Testis (tissue), 2 donors: ENCODE measurements at regions not wholly inside any gene's neighbourhood (a gene's known extent, or its start where the extent isn't known, plus 50 kb on each side); places are given as distances from the start of the nearest gene placed in this dataset.
"Not testable (repeated sequence)": the region's sequence is repeated elsewhere in the genome, so short reads cannot be mapped to it uniquely, and the experiment has no call there.

Source experiments
- DNase-seq: peaks from one replicate; pipeline ENCODE4 v3.0.0-alpha.2; 2019
- H3K27ac ChIP-seq, 2 donors: fragments of 200-600 bp; sonication (generic); one replicate each; pipeline ENCODE4 v1.5.1; 2019
- H3K27me3 ChIP-seq: fragments of 200-600 bp; sonication (generic); one replicate; pipeline ENCODE4 v1.5.1; 2019
- H3K36me3 ChIP-seq: fragments of 200-600 bp; sonication (generic); one replicate; pipeline ENCODE4 v1.5.1; 2017; ENCODE audit warnings: low read depth; ENCODE audit errors: missing control alignments
- H3K4me1 ChIP-seq: fragments of 200-600 bp; sonication (generic); one replicate; pipeline ENCODE4 v1.5.1; 2019
- H3K4me3 ChIP-seq, 2 donors: fragments of 200-600 bp; sonication (generic); one replicate each; pipeline ENCODE4 v1.5.1; 2017 to 2019
- H3K9me3 ChIP-seq: fragments of 200-600 bp; sonication (generic); one replicate; pipeline ENCODE4 v1.5.1; 2017
- POLR2A ChIP-seq: fragments of 450-650 bp; IDR thresholded peaks from one replicate; pipeline ENCODE4 v1.6.1; 2017; ENCODE audit warnings: antibody characterized with exemption, mild to moderate bottlenecking, moderate library complexity
- WGBS, 2 donors: methylation state at CpG; one replicate each; pipeline ENCODE4 v1.1.5; 2018; 5-methylcytosine and 5-hydroxymethylcytosine counted together
- intact Hi-C: fragments of 100-400 bp; cut with DNase I; formaldehyde crosslinking; loops from one replicate; pipeline ENCODE4 v1.15.1; 2023; ENCODE audit warnings: low total_unique reads
- TF ChIP-seq, protein P1 (sequence below), 3 experiments: fragments of 450-650 bp in 2 of 3; fragments of 200-600 bp in 1 of 3; sonication (generic) in 1 of 3; IDR thresholded peaks; one replicate each; pipeline ENCODE4 v1.5.1; 2016 to 2019; ENCODE audit warnings: antibody characterized with exemption in 3 of 3, mild to moderate bottlenecking in 2 of 3, moderate library complexity in 1 of 3

DNA sequence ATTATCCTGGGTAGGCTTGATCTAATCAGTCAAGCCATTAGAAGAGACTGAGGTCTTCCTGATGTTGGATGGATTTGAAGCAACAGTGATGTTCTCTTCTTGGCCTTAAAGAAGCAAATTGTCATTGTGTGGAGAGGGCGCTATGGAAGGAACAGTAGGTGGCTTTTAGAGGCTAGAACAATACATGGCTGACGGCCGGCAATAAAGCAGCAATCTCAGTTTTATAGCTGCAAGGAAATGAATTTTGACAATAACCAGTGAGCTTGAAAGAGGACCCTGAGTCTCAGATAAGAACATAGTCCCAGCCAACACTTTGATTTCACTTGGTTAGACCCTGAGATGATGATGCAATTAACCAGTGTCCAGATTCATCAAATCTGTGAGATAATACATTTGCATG is 302.1 kb downstream of the NSUN3 start:
- Histone ChIP-seq H3K27me3 (no peaks in the 10 kb centered on the region), H3K36me3 (no peaks in the 10 kb centered on the region), H3K4me3 (no peak overlapping the region), H3K4me1 (no peaks in the 10 kb centered on the region), H3K27ac (no peak overlapping the region), H3K9me3 (no peaks in the 10 kb centered on the region)
- 82 to 87% methylated on average over 3 of the region's 3 CpGs for WGBS, 2 donors
- intact Hi-C loops, result no loop called here
- no peak for DNase-seq
- TF ChIP-seq, protein P1, sequence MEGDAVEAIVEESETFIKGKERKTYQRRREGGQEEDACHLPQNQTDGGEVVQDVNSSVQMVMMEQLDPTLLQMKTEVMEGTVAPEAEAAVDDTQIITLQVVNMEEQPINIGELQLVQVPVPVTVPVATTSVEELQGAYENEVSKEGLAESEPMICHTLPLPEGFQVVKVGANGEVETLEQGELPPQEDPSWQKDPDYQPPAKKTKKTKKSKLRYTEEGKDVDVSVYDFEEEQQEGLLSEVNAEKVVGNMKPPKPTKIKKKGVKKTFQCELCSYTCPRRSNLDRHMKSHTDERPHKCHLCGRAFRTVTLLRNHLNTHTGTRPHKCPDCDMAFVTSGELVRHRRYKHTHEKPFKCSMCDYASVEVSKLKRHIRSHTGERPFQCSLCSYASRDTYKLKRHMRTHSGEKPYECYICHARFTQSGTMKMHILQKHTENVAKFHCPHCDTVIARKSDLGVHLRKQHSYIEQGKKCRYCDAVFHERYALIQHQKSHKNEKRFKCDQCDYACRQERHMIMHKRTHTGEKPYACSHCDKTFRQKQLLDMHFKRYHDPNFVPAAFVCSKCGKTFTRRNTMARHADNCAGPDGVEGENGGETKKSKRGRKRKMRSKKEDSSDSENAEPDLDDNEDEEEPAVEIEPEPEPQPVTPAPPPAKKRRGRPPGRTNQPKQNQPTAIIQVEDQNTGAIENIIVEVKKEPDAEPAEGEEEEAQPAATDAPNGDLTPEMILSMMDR (IDR thresholded peaks at IDR 0.05), result no peak
- no peak for TF ChIP-seq POLR2A

DNA sequence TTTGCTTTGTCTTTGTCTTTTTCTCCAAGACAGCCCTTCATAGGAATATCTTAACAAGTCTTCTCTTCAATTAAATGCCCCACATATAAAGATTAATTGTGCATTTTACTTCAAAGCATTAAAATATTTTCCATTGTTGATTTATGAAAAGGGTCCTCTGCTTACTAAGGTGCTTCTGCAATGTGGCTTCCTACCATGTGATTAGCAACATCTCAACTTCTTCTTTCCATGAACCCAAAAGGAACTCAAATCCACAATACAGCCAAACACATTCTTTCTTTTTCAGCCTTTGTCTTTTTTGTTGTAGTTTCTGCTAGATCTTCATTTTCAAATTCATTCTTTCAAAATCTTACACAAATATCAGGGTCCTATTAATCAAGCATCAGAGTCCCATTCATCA is 309.2 kb downstream of the NSUN3 start:
- Histone ChIP-seq H3K36me3 (no peaks in the 10 kb centered on the region), H3K4me1 (no peaks in the 10 kb centered on the region), H3K27ac (no peak overlapping the region), H3K4me3 (no peak overlapping the region), H3K9me3 (no peaks in the 10 kb centered on the region), H3K27me3 (no peaks in the 10 kb centered on the region)
- DNase-seq, result no peak
- intact Hi-C loops, result no loop called here
- no peak for TF ChIP-seq POLR2A
- TF ChIP-seq, protein P1 (IDR thresholded peaks at IDR 0.05), result no peak

DNA sequence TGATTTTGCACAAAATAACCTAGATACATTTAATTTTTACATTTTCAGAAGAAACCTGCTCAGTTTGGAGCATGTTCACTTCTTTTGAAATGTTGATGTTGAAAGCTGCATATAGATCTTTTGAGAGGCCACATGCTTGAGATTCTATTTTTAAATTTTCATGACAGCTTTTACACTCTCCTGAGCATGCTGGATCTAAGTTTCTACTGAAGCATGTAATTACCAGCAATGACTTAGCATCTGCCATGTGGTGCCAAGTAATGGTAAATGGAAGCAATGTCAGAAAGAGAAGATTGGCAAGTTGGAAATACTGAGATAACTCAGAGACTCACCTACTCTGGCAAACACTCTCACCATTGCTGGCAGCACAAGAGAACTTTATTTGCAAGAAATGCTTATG is 310.6 kb downstream of the NSUN3 start:
- Histone ChIP-seq H3K9me3 (no peaks in the 10 kb centered on the region), H3K36me3 (no peaks in the 10 kb centered on the region), H3K27me3 (no peaks in the 10 kb centered on the region), H3K4me3 (no peak overlapping the region), H3K4me1 (no peaks in the 10 kb centered on the region), H3K27ac (no peak overlapping the region)
- no peak for DNase-seq
- intact Hi-C loops, result no loop called here
- TF ChIP-seq POLR2A, result no peak
- TF ChIP-seq, protein P1 (IDR thresholded peaks at IDR 0.05), result no peak

DNA sequence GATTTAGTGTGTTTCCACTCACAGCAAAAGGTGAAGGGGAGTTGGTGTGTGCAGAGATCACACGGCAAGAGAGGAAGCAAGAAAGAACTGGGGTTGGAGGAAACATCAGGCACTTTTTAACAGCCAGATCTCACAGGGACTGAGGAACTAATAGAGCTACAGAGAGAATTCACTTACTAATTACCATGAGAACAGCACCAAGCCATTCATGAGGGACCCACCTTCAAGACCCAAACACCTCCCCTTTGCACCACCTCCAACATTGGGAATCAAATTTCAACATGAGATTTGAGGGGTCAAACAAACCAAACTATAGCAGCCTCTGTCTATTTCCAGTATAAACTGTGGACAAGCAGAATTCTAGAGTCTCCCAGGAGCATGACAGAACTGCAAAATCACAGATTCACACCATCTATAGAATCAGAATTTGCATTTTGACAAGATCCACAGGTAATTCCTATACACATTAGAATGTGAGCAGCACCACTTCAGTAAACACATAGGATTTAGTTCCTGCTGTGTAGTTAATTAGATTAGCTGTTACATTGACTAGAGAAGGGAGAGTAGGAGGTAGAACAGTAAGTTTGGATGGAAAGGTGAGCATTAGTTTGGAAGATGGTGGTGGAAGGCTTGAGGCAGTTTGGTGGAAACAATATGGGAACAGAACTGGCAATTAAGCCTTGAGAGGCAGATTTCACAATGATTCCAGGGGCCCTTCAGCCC is 311.7 kb downstream of the NSUN3 start:
- no peak overlapping the region for H3K4me3 ChIP-seq
- no peak overlapping the region for H3K27ac ChIP-seq
- H3K36me3 ChIP-seq, result no peaks in the 10 kb centered on the region
- H3K9me3 ChIP-seq, result no peaks in the 10 kb centered on the region
- DNase-seq, result no peak
- WGBS, 2 donors, result 56 to 71% methylated on average over 1 of the region's 1 CpG
- TF ChIP-seq POLR2A, result no peak
- TF ChIP-seq, protein P1 (IDR thresholded peaks at IDR 0.05), result no peak
- H3K4me1 ChIP-seq, result no peaks in the 10 kb centered on the region
- intact Hi-C loops, result no loop called here
- H3K27me3 ChIP-seq, result no peaks in the 10 kb centered on the region

DNA sequence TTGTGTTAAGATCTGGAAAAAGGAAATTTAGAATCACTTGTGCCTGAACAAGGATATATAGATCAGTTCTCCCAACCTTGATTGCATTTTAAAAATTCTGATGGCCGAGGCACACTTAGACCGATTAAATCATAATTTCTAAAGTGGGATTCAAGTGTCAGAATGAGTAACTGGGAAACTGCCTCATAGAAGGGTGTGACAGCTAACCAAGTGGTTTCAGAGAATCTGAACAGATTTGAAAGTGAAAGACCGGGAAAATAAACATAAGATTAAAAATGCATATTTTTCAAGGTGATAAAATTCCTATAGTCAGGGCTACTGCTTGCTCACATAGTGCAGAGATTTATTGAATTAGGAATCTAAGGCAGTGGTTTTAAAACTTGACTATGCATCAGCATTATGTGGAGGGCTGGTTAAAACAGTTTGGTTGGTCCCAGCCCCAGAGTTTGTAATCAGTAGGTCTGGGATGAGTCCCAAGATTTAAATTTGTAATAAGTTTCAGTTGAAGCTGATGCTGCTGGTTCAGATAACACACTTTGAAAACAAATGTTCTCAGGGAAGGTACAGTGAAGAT is 314.3 kb downstream of the NSUN3 start:
- H3K4me1 ChIP-seq, DNase-seq, H3K36me3 ChIP-seq, intact Hi-C loops, H3K27me3 ChIP-seq, H3K27ac ChIP-seq, H3K4me3 ChIP-seq, H3K9me3 ChIP-seq: not testable (repeated sequence)
- WGBS, 2 donors, result 86 to 94% methylated on average over 3 of the region's 3 CpGs

DNA sequence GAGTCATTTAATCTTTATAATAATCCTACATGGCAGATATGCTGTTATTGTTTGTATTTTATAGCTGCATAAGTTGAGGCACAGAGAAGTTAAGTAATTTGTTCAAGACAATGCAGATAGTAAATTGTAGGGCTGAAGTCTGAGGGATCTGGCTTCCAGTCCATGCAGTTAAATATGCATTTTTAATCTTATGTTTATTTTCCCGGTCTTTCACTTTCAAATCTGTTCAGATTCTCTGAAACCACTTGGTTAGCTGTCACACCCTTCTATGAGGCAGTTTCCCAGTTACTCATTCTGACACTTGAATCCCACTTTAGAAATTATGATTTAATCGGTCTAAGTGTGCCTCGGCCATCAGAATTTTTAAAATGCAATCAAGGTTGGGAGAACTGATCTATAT is 315.0 kb downstream of the NSUN3 start:
- H3K4me1 ChIP-seq, H3K27ac ChIP-seq, H3K36me3 ChIP-seq, DNase-seq, intact Hi-C loops, H3K9me3 ChIP-seq, H3K27me3 ChIP-seq, H3K4me3 ChIP-seq: not testable (repeated sequence)
- WGBS, 2 donors, result 94 to 95% methylated on average over 3 of the region's 3 CpGs
